Activated CD4-positive, alpha-beta T cell treated with anti-CD3 and anti-CD28 coated beads, Interleukin-2, amount 10 ng/mL, durations not matched to agents 7 days and 5 days (primary cell): ENCODE measurements at regions not wholly inside any gene's neighbourhood (a gene's known extent, or its start where the extent isn't known, plus 50 kb on each side); places are given as distances from the start of the nearest gene placed in this dataset.
"Not testable (repeated sequence)": the region's sequence is repeated elsewhere in the genome, so short reads cannot be mapped to it uniquely, and the experiment has no call there.

Source experiments
- CTCF ChIA-PET: fragments of 350-600 bp; sonication (Branson Sonifier 250); formaldehyde crosslinking; loops from one replicate; lab custom pipeline; 2021; ENCODE audit warnings: antibody characterized with exemption; lab: Charles Lee
- POLR2A ChIA-PET: fragments of 350-600 bp; sonication (Branson Sonifier 250); formaldehyde crosslinking; loops from one replicate; lab custom pipeline; 2021; ENCODE audit warnings: antibody characterized with exemption; lab: Charles Lee
- DNase-seq: peaks from one replicate; pipeline ENCODE4 v3.0.0-alpha.2; 2020
- H3K27ac Mint-ChIP-seq: one replicate; pipeline ENCODE4 v1.8.0; 2021; ENCODE audit warnings: mild to moderate bottlenecking, moderate library complexity, mixed read lengths
- H3K27me3 Mint-ChIP-seq: one replicate; pipeline ENCODE4 v1.8.0; 2021; ENCODE audit warnings: mixed read lengths
- H3K36me3 Mint-ChIP-seq: one replicate; pipeline ENCODE4 v1.8.0; 2021; ENCODE audit warnings: low read depth, mixed read lengths
- H3K4me1 Mint-ChIP-seq: one replicate; pipeline ENCODE4 v1.8.0; 2021; ENCODE audit warnings: mixed read lengths
- H3K4me3 Mint-ChIP-seq: one replicate; pipeline ENCODE4 v1.8.0; 2021; ENCODE audit warnings: mild to moderate bottlenecking, moderate library complexity, mixed read lengths
- H3K9me3 Mint-ChIP-seq: one replicate; pipeline ENCODE4 v1.8.0; 2021; ENCODE audit warnings: mixed read lengths

GRCh38 chr2:103179798-103180197, 418.0 kb downstream of the TMEM182 start:
- CTCF ChIA-PET = no interaction called here
- no peaks in the 10 kb centered on the region for H3K36me3 Mint-ChIP-seq
- peaks cover 3% of the 10 kb centered on the region for H3K27me3 Mint-ChIP-seq
- H3K27ac Mint-ChIP-seq = no peak overlapping the region
- no peaks in the 10 kb centered on the region for H3K4me1 Mint-ChIP-seq
- no peak for DNase-seq
- H3K9me3 Mint-ChIP-seq = no peaks in the 10 kb centered on the region
- POLR2A ChIA-PET = no interaction called here
- H3K4me3 Mint-ChIP-seq = no peak overlapping the region

- H3K4me3 Mint-ChIP-seq = no peak overlapping the region
Observed at GRCh38 chr2:103183061-103183460, 421.2 kb downstream of the TMEM182 start.

GRCh38 chr2:103196802-103197201, 435.0 kb downstream of the TMEM182 start:
- Mint-ChIP-seq H3K27me3 (no peaks in the 10 kb centered on the region), H3K27ac (no peak overlapping the region), H3K4me3 (no peak overlapping the region), H3K4me1 (no peaks in the 10 kb centered on the region), H3K36me3 (no peaks in the 10 kb centered on the region), H3K9me3 (peaks cover 5% of the 10 kb centered on the region)
- POLR2A ChIA-PET = no interaction called here
- CTCF ChIA-PET = no interaction called here
- DNase-seq = no peak

More at GRCh38 chr2:103183061-103183460, 421.2 kb downstream of the TMEM182 start:
- CTCF ChIA-PET = no interaction called here
- Mint-ChIP-seq H3K36me3 (no peaks in the 10 kb centered on the region), H3K27me3 (no peaks in the 10 kb centered on the region), H3K4me1 (no peaks in the 10 kb centered on the region), H3K9me3 (no peaks in the 10 kb centered on the region), H3K27ac (no peak overlapping the region)
- POLR2A ChIA-PET = no interaction called here
- DNase-seq = no peak

- H3K4me3 Mint-ChIP-seq, POLR2A ChIA-PET, DNase-seq, H3K27me3 Mint-ChIP-seq, H3K36me3 Mint-ChIP-seq, H3K4me1 Mint-ChIP-seq, H3K27ac Mint-ChIP-seq, CTCF ChIA-PET: not testable (repeated sequence)
- peaks cover 12% of the 10 kb centered on the region for H3K9me3 Mint-ChIP-seq
Observed at GRCh38 chr2:103200774-103201173, 438.9 kb downstream of the TMEM182 start.

- Mint-ChIP-seq H3K27me3 (no peaks in the 10 kb centered on the region), H3K4me3 (no peak overlapping the region), H3K9me3 (no peaks in the 10 kb centered on the region), H3K27ac (no peak overlapping the region), H3K36me3 (no peaks in the 10 kb centered on the region), H3K4me1 (no peaks in the 10 kb centered on the region)
- ChIA-PET CTCF (no interaction called here), POLR2A (no interaction called here)
- DNase-seq = no peak
Observed at GRCh38 chr2:103208916-103209315, 447.1 kb downstream of the TMEM182 start.

GRCh38 chr2:103213028-103213542, 451.3 kb downstream of the TMEM182 start:
- H3K27me3 Mint-ChIP-seq = no peaks in the 10 kb centered on the region
- no peaks in the 10 kb centered on the region for H3K36me3 Mint-ChIP-seq
- H3K27ac Mint-ChIP-seq = no peak overlapping the region
- no peak overlapping the region for H3K4me3 Mint-ChIP-seq
- no peak for DNase-seq
- no peaks in the 10 kb centered on the region for H3K9me3 Mint-ChIP-seq
- H3K4me1 Mint-ChIP-seq = no peaks in the 10 kb centered on the region
- CTCF ChIA-PET = no interaction called here
- POLR2A ChIA-PET = no interaction called here

- Mint-ChIP-seq H3K27ac (no peak overlapping the region), H3K9me3 (no peaks in the 10 kb centered on the region), H3K36me3 (no peaks in the 10 kb centered on the region), H3K4me1 (no peaks in the 10 kb centered on the region), H3K4me3 (no peak overlapping the region), H3K27me3 (no peaks in the 10 kb centered on the region)
- DNase-seq = no peak
- POLR2A ChIA-PET = no interaction called here
- CTCF ChIA-PET = no interaction called here
Observed at GRCh38 chr2:103218516-103218915, 456.7 kb downstream of the TMEM182 start.

GRCh38 chr2:103219398-103219797, 457.6 kb downstream of the TMEM182 start:
- Mint-ChIP-seq H3K9me3 (no peaks in the 10 kb centered on the region), H3K27me3 (no peaks in the 10 kb centered on the region), H3K36me3 (no peaks in the 10 kb centered on the region), H3K4me1 (no peaks in the 10 kb centered on the region), H3K4me3 (no peak overlapping the region), H3K27ac (no peak overlapping the region)
- ChIA-PET POLR2A (no interaction called here), CTCF (no interaction called here)
- no peak for DNase-seq

- Mint-ChIP-seq H3K4me3 (no peak overlapping the region), H3K36me3 (no peaks in the 10 kb centered on the region), H3K9me3 (no peaks in the 10 kb centered on the region), H3K27ac (no peak overlapping the region), H3K4me1 (no peaks in the 10 kb centered on the region), H3K27me3 (no peaks in the 10 kb centered on the region)
- no peak for DNase-seq
- CTCF ChIA-PET = no interaction called here
- POLR2A ChIA-PET = no interaction called here
Observed at GRCh38 chr2:103222969-103223368, 461.1 kb downstream of the TMEM182 start.

- Mint-ChIP-seq H3K4me1 (no peaks in the 10 kb centered on the region), H3K4me3 (no peak overlapping the region), H3K36me3 (no peaks in the 10 kb centered on the region), H3K9me3 (no peaks in the 10 kb centered on the region), H3K27me3 (no peaks in the 10 kb centered on the region), H3K27ac (no peak overlapping the region)
- POLR2A ChIA-PET = no interaction called here
- CTCF ChIA-PET = no interaction called here
- no peak for DNase-seq
Observed at GRCh38 chr2:103230796-103231195, 469.0 kb downstream of the TMEM182 start.

- no peak for DNase-seq
- Mint-ChIP-seq H3K9me3 (no peaks in the 10 kb centered on the region), H3K27me3 (no peaks in the 10 kb centered on the region), H3K36me3 (no peaks in the 10 kb centered on the region), H3K27ac (no peak overlapping the region), H3K4me3 (no peak overlapping the region), H3K4me1 (no peaks in the 10 kb centered on the region)
- POLR2A ChIA-PET = no interaction called here
- CTCF ChIA-PET = no interaction called here
Observed at GRCh38 chr2:103232865-103233264, 471.0 kb downstream of the TMEM182 start.

- Mint-ChIP-seq H3K27me3 (no peaks in the 10 kb centered on the region), H3K36me3 (no peaks in the 10 kb centered on the region), H3K9me3 (no peaks in the 10 kb centered on the region), H3K27ac (no peak overlapping the region), H3K4me3 (no peak overlapping the region), H3K4me1 (no peaks in the 10 kb centered on the region)
- ChIA-PET CTCF (no interaction called here), POLR2A (no interaction called here)
- no peak for DNase-seq
Observed at GRCh38 chr2:103233691-103234090, 471.9 kb downstream of the TMEM182 start.

GRCh38 chr2:103235283-103235682, 473.5 kb downstream of the TMEM182 start:
- Mint-ChIP-seq H3K9me3 (no peaks in the 10 kb centered on the region), H3K36me3 (no peaks in the 10 kb centered on the region), H3K27me3 (no peaks in the 10 kb centered on the region), H3K4me3 (no peak overlapping the region), H3K27ac (no peak overlapping the region), H3K4me1 (no peaks in the 10 kb centered on the region)
- POLR2A ChIA-PET = no interaction called here
- CTCF ChIA-PET = no interaction called here
- no peak for DNase-seq

GRCh38 chr2:103249462-103249861, 487.6 kb downstream of the TMEM182 start:
- no peak for DNase-seq
- CTCF ChIA-PET = no interaction called here

More at GRCh38 chr2:103249462-103249861, 487.6 kb downstream of the TMEM182 start:
- Mint-ChIP-seq H3K4me3 (no peak overlapping the region), H3K4me1 (no peaks in the 10 kb centered on the region), H3K27ac (no peak overlapping the region), H3K27me3 (no peaks in the 10 kb centered on the region), H3K9me3 (peaks cover 3% of the 10 kb centered on the region), H3K36me3 (no peaks in the 10 kb centered on the region)
- POLR2A ChIA-PET = no interaction called here
